Adrenal gland (tissue), 9 donors: ENCODE measurements at regions not wholly inside any gene's neighbourhood (a gene's known extent, or its start where the extent isn't known, plus 50 kb on each side); places are given as distances from the start of the nearest gene placed in this dataset.

Experiments used
- DNase-seq, 7 donors: peaks; one replicate each; pipeline ENCODE4 v3.0.0-alpha.2; 2019 to 2020
- H3K27ac ChIP-seq, 5 donors: fragments of 200-600 bp; sonication (generic) in 4 of 5; 1 replicate in 3 of 5; 2 replicates in 2 of 5; pipeline versions ENCODE4 v1.5.1 to v1.8.0; 2016 to 2020; ENCODE audit warnings: mild to moderate bottlenecking in 1 of 5
- H3K27me3 ChIP-seq: fragments of 200-600 bp; 2 replicates; pipeline ENCODE4 v1.8.0; 2021
- H3K36me3 ChIP-seq, 2 donors: fragments of 200-600 bp; replicated peaks in 1 of 2; 1 replicate in 1 of 2; 2 replicates in 1 of 2; pipeline versions ENCODE4 v1.5.1 to v1.8.0; 2018 to 2022
- H3K4me1 ChIP-seq, 2 donors: fragments of 200-600 bp; replicated peaks in 1 of 2; 1 replicate in 1 of 2; 2 replicates in 1 of 2; pipeline versions ENCODE4 v1.5.1 to v1.8.0; 2018 to 2021
- H3K4me3 ChIP-seq, 4 donors: fragments of 200-600 bp; sonication (generic) in 3 of 4; one replicate each; pipeline ENCODE4 v1.5.1; 2016 to 2018
- H3K9me3 ChIP-seq, 3 donors: fragments of 200-600 bp; sonication (generic) in 1 of 3; replicated peaks in 1 of 3; 1 replicate in 2 of 3; 2 replicates in 1 of 3; pipeline versions ENCODE4 v1.5.1 to v1.8.0; 2016 to 2021
- CTCF ChIP-seq, 6 experiments: fragments of 450-650 bp in 4 of 6; fragments of 200-600 bp in 2 of 6; sonication (generic) in 1 of 6; IDR thresholded peaks; 1 replicate in 5 of 6; 2 replicates in 1 of 6; pipeline versions ENCODE4 v1.5.1 to v1.8.0; 2016 to 2021; ENCODE audit warnings: antibody characterized with exemption in 6 of 6, mild to moderate bottlenecking in 2 of 6, moderate library complexity in 1 of 6
- POLR2A ChIP-seq, 2 donors: fragments of 450-650 bp; IDR thresholded peaks; one replicate each; pipeline ENCODE4 v1.6.1; 2017; ENCODE audit warnings: antibody characterized with exemption in 2 of 2, mild to moderate bottlenecking in 2 of 2, moderate library complexity in 1 of 2
- WGBS, 4 donors: extraction: QIAGEN DNeasy Blood & Tissue Kit in 2 of 4; methylation state at CpG; one replicate each; pipeline versions ENCODE4 v1.1.5 to v1.1.7; 2013 to 2017; 5-methylcytosine and 5-hydroxymethylcytosine counted together
- intact Hi-C, 2 donors: fragments of 100-400 bp; cut with DNase I; formaldehyde crosslinking; loops; one replicate each; pipeline versions ENCODE4 v1.14.1 to v1.15.0; 2022 to 2023
- donor health status: healthy with polysubstance abuse.
- donor health status: Bipolar disorder and iron deficiency.
- donor health status: DM: yes; HTN: yes; CAD: no.
- donor health status: DM: no; HTN: no; CAD: no.
- donor health status: DM: no; HTN: no; CAD: no.

DNA sequence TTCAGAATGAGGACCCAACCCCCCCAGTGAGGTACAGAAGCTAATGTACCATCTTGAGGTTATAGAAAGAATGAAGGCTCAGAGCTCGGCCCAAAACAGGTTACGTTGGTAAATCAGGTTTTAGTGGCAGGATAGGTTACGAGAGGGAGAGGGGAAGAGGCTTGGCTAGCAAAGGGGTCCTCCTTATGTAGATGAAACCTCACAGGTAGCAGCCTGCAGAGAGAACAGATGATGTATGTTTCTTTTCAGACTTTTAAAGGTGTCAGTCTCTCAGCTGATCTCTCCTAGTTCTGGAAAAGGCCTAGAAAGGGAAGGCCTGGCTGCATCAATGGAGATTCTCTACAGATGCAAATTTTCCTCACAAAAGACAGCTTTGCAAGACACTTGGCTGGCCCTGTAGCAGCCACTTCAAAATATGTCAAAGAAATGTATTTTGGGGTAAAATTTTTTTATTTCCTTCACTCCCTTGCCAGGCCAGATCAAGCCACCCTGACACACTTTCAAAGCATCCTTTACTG lies 71.7 kb upstream of the CPSF6 start:
- no peak for DNase-seq
- Histone ChIP-seq H3K36me3 (no peaks in the 10 kb centered on the region), H3K4me3 (no peak overlapping the region), H3K27ac (no peak overlapping the region), H3K9me3 (no peaks in the 10 kb centered on the region), H3K27me3 (no peaks in the 10 kb centered on the region), H3K4me1 (peaks cover 0 to 3% of the 10 kb centered on the region in 2 donors)
- WGBS, 4 donors: 87 to 100% (median 92%) methylated on average over 3 of the region's 3 CpGs
- no peak for TF ChIP-seq CTCF (IDR thresholded peaks at IDR 0.05)
- TF ChIP-seq POLR2A (IDR thresholded peaks at IDR 0.05): no peak
- intact Hi-C loops: no loop called here

DNA sequence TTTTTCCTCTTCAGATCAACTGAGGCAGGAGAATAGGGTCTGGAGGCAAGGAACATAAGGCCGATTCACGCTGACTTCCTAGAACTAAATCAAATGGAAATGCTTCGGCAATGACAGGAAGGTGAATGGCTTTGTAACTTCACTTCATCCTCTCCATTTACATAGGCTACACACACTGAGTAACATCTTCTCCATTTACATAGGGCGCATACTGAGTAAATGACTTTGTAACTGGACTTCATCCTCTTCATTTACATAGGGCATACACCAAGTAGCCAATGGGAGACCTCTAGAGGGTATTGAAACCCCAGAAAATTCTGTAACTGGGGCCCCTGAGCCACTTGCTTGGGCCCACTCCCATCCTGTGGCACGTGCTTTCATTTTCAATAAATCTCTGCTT lies 71.0 kb upstream of the CPSF6 start:
- intact Hi-C loops: no loop called here
- 93 to 96% (median 95%) methylated on average over 5 of the region's 5 CpGs for WGBS, 4 donors
- Histone ChIP-seq H3K27ac (no peak overlapping the region), H3K4me1 (peaks cover 0 to 6% of the 10 kb centered on the region in 2 donors), H3K36me3 (no peaks in the 10 kb centered on the region), H3K27me3 (no peaks in the 10 kb centered on the region), H3K9me3 (no peaks in the 10 kb centered on the region), H3K4me3 (no peak overlapping the region)
- TF ChIP-seq CTCF (IDR thresholded peaks at IDR 0.05) (no peak), POLR2A (IDR thresholded peaks at IDR 0.05) (no peak)
- DNase-seq: no peak

DNA sequence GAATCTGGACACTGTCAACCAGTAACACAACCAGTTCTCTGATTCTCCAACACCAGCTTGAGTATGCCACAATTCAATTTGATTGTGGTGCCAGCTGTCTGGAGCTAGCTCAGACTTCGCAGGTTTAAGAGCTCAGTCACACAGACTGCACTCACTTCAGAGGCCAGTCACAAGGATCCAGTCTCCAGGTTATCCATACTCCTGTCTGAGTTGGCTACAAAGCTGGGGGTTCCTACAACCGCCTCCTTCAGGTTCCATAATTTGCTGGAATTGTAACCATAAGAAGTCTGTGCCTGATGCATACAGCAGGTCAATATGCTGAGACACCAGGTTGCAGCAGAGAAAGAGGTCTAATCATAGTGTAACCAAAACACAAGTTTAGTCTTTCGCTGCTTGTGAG lies 70.5 kb upstream of the CPSF6 start:
- Histone ChIP-seq H3K4me1 (peaks cover 0 to 6% of the 10 kb centered on the region in 2 donors), H3K9me3 (no peaks in the 10 kb centered on the region), H3K4me3 (no peak overlapping the region), H3K27me3 (no peaks in the 10 kb centered on the region), H3K27ac (no peak overlapping the region), H3K36me3 (no peaks in the 10 kb centered on the region)
- no peak for DNase-seq
- intact Hi-C loops: no loop called here
- 93 to 98% (median 95%) methylated on average over 3 of the region's 3 CpGs for WGBS, 4 donors
- TF ChIP-seq POLR2A (IDR thresholded peaks at IDR 0.05): no peak
- no peak for TF ChIP-seq CTCF (IDR thresholded peaks at IDR 0.05)

DNA sequence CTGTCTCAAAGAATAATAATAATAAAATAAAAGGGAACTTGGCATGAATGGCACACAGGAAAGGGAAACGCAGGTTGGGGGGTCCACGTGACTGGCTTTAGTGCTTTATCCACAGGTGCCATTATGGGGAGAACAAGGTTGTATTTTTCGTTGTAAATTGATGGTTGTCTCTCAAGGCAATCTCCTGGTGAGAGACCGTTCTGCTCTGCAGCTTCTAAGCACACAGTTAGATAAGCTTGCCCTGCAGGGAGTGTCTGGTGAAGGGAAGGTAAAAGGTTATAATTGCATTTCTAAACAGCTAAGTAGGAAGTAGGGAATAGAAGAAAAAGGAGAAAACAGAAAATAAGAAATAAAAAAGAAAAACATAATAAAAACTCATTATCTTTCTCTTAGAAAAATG lies 69.1 kb upstream of the CPSF6 start:
- WGBS, 4 donors: 67 to 75% (median 70%) methylated on average over 4 of the region's 4 CpGs
- Histone ChIP-seq H3K27me3 (no peaks in the 10 kb centered on the region), H3K36me3 (no peaks in the 10 kb centered on the region), H3K4me3 (no peak overlapping the region), H3K9me3 (no peaks in the 10 kb centered on the region), H3K4me1 (peaks cover 0 to 6% of the 10 kb centered on the region in 2 donors), H3K27ac (no peak overlapping the region)
- intact Hi-C loops: no loop called here
- DNase-seq: no peak
- TF ChIP-seq POLR2A (IDR thresholded peaks at IDR 0.05) (no peak), CTCF (IDR thresholded peaks at IDR 0.05) (no peak)
